GM18502 (cell line): ENCODE measurements at regions not wholly inside any gene's neighbourhood (a gene's known extent, or its start where the extent isn't known, plus 50 kb on each side); places are given as distances from the start of the nearest gene placed in this dataset.

Source experiments
- ATAC-seq: cut with Tn5 transposase; IDR thresholded peaks from one replicate; pipeline ENCODE4 v1.9.1; 2021; ENCODE audit warnings: mild to moderate bottlenecking; ENCODE audit not compliant: unreplicated experiment, poor library complexity

DNA sequence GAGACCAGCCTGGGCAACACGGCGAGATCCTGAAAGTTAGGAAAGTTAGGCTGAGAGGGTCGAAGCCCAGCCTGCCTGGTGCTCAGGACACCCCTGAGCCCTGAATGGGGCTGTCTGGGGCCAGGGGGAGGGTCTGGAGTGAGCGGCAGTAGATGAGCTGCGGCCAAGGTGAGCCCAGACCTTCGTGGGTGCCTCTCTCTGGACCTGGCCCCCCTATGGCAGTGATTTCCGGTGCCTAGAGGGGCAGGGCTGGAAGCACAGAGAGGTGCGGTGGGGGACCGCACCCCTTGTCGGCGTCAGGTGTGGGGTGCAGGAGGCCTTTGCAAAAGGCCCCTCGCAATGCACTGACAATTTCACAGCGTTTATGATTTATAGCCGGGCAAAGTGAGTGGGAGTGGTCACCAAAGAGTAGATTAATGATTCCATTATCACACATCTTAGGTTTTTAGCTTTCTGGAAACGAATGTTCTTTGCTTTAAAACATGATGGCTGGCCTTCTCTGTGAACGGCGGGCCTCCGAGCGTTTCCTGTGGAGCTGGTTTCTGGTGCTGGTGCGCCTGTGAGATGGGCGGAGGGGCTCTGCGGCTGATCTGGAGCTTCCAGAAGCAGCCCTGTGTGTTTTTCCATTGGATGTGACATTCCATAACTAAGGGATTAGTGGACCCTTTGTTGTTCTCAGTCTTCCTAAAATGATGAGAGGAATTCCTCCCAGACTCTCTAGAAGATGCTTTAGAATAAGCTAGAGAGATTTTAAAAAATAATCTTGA is 171.0 kb upstream of the ZNF32 start:
- ATAC-seq: no peak

DNA sequence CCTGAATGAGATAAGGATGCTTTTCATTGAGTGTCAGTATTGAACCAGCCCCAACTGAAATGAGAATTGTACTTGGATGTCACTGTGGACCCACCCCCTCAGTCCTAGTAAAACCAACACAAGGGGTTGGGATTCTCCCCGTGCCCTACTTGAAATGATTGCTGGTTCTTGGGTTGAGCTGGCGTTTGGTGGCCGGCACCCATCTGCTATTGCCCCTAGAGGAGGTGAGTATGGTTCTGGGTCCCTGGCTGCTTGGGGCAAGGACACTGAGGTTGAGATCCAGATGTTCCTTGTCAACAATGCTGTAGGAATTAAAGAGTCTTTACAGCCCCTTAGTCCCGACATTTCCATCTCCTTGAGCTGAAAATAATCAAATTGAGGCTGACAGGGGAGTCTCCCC is 170.0 kb upstream of the ZNF32 start:
- no peak for ATAC-seq

- ATAC-seq: no peak
Observed at GRCh38 chr10:43817368-43817767, 168.7 kb upstream of the ZNF32 start.

DNA sequence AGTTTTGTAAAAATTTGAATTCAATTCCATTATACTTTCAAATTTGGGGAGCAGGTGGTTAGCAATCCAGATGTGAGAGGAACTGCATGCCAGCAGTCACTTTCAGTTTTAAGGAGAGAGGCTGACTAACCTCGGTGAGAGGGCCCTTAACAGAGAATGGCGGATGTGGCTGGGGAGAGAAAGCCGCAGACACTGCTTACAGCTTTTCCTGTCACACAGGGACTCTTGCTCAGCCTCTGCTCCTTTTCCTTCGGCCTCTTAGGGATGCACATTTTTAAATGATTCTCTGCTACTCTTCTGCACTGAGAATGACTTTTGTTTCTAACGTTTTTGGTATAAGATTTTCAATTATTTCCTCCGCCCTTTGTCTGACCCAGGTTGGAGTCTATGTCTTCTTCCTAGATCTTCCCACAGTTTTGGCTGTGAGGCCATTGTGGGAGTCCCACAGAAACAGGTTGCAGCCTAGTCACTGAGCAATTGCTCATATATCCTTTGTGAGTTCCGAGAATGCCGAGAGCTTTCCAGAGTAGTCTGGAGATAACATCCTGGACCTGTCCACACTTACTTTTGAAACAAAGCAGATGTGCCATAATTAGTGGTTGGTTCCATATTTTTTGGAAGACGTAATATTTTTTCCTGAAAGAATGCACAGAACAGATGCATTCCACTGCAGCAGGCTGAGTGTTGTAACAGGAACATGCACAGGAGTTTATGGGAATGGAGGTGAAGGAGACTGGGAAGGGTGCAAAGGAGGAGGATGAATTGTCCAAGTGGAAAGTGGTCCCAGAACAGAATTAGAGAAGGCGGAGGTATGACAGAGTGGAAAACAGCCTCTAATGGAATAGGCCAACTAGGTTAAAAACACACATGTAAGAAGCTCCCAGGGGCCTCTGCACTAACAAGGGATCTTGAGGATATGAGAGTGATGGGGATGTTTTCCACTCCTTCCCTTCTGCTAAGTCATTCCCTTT is 168.0 kb upstream of the ZNF32 start:
- ATAC-seq: peak; percentile 99

GRCh38 chr10:43815181-43815885 is 166.7 kb upstream of the ZNF32 start:
- no peak for ATAC-seq

- ATAC-seq: no peak
Observed at GRCh38 chr10:43814663-43815062, 166.0 kb upstream of the ZNF32 start.

DNA sequence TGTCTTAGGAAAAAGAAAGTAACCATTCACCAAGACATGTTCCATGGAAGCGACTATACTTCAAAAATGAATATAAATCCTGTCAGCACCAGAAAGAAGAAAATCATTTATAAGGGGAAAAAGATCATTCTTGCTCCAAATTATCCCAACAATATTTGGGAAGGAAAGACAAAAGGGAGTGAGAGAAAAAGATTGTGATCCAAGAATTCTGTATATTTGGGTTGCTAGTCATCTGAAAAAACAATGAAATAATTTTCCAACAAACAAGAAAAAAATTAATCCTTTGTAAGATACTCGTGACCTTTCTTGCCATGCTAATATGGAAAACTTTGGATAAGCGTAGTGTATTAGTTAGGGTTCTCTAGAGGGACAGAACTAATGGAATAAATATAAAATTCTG is 163.2 kb upstream of the ZNF32 start:
- no peak for ATAC-seq

GRCh38 chr10:43809211-43809930 is 160.7 kb upstream of the ZNF32 start:
- ATAC-seq: no peak

GRCh38 chr10:43808136-43808535 is 159.5 kb upstream of the ZNF32 start:
- peak; percentile 93 for ATAC-seq

- ATAC-seq: no peak
Observed at GRCh38 chr10:43806831-43807640, 158.4 kb upstream of the ZNF32 start.

- ATAC-seq: no peak
Observed at GRCh38 chr10:43803791-43804190, 155.1 kb upstream of the ZNF32 start.

GRCh38 chr10:43802988-43803696 is 154.5 kb upstream of the ZNF32 start:
- no peak for ATAC-seq

DNA sequence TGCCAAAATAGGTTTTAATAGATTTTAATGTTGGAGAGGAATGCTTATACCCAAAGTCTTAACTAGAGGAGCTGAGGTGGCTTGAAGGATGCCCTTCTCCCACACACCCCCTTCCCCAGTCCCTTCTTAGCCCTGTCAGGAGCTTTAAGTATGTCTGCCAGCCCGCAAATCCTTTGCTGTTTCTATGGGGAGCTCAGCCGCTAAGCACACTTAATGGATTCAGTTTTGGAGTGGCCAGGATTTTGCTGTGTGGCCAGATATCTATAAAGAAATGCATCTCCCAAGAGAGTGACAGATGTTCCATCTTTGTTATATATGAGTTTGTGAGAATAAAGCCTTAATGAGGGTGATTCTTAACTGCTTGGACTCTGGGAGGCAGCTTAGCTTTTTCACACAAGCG is 152.9 kb upstream of the ZNF32 start:
- no peak for ATAC-seq

- ATAC-seq: no peak
Observed at GRCh38 chr10:43801140-43801539, 152.5 kb upstream of the ZNF32 start.

DNA sequence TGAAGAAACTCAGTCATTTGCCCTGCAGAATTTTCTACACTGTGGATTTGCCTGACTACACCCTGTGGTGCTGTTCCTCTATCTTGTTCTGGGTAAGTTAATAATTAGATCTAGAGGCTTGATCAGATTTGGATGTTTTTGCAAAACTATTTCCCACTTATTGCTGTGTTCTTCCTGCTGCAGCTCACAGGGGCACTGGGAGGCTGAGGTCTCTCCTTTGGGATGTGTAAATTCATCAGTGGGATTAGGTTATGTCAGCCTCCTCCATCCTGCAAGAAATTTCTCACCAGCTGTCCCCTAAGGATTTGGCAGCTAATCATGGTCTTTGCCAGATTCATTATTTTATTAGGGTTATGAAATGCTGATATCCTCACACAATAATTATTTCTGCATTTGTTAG is 148.1 kb upstream of the ZNF32 start:
- no peak for ATAC-seq

GRCh38 chr10:43795639-43796038 is 147.0 kb upstream of the ZNF32 start:
- no peak for ATAC-seq

DNA sequence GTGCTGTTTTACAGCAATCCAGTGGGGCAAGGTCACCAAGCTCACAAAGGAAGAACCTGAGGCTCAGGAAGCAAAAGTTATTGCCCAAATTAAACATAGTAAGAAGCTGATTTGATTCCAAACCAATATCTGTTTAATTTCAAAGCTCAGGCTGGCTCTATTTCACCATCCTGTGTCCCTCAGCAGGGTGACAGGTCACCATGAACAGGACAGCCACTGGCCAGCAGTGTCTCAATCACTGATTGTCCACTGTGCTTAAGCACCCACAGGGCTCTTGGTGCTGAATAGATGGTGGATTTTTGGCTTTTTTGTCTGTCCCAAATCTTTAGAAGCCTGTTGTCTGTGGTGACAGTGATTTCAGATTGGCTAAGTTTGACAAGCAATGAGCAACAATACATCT is 146.4 kb upstream of the ZNF32 start:
- no peak for ATAC-seq

DNA sequence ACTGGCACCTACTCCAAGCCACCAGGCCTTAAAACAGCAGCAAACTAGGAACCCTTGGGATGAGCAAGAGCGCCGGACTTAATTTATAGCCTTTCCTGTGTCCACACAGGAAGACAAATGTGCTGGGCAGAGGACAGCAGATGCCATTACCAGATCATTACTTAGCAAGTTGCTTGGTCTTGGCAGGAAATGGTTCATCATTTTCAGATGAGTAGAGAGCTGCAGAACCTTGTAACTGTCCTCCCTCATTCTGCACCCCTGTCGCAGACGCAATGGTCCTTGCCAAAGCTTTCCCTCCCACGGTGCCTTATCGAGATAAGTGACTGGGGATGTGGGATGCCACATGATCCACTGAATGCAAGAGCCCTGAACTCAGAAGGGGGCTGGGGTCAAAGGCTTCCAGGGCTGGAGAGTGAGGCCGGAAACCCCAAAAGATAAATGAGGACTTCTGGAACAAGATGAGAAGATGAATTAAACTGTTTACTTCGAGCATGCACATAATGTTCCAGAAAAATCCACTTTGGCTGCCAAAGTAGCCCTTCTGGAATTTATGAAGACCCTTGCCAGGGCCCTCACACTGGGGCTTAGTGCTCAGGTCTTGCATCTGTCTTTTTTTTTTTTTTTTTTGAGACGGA is 145.6 kb upstream of the ZNF32 start:
- no peak for ATAC-seq
